ENCODE measurements at regions not wholly inside any gene's neighbourhood (a gene's known extent, or its start where the extent isn't known, plus 50 kb on each side); places are given as distances from the start of the nearest gene placed in this dataset.

DNA sequence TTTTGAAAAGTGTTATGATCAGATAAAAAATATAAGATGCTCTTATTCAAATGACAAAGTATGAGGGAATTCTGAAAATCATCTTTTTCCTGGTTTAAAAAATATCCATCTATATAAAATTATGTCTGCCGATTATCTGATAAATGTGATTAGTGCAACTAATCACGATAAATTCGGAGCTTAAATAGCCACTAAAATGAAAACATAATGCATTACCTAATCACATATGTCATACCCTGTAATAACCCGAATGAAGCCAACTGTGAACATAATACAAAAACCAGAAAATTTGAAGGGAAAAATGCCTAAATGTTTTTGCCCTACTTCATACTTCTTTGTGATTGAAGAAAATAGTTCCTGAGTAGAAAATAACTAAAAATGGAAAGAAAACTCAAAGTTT, 808.4 kb upstream of the LUZP2 start:
- H3K4me1 ChIP-seq = no peaks in the 10 kb centered on the region
- no peak for DNase-seq
- intact Hi-C loops (cut with DNase I; ENCODE audit: low total_unique reads) = no loop called here
- H3K27me3 ChIP-seq = no peaks in the 10 kb centered on the region
- no peak overlapping the region for H3K27ac ChIP-seq
- no peak for TF ChIP-seq CTCF (IDR thresholded peaks at IDR 0.05)
- H3K9me3 ChIP-seq = no peaks in the 10 kb centered on the region
- H3K36me3 ChIP-seq = no peaks in the 10 kb centered on the region
- no peak overlapping the region for H3K4me3 ChIP-seq

DNA sequence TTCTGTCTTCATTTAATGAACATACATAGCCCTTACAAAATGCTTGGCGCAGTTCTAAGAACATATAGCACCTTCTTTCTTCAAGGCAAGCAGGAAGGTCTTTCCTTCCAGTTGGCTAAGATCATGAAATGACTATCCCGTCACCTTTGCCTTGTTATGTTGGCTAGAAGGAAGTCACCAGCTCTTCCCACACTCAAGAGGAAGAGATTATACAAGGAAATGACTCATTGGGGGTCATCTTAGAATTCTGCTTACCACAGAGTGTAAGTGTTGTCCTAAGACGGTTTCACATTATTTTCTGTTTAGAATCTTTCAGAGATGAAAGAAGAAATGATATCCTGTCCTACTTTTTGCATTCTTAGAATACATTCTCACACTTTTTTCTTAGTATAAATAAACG, 808.0 kb upstream of the LUZP2 start:
- H3K4me3 ChIP-seq = no peak overlapping the region
- no peaks in the 10 kb centered on the region for H3K9me3 ChIP-seq
- H3K4me1 ChIP-seq = no peaks in the 10 kb centered on the region
- no peaks in the 10 kb centered on the region for H3K36me3 ChIP-seq
- intact Hi-C loops (cut with DNase I; ENCODE audit: low total_unique reads) = no loop called here
- no peaks in the 10 kb centered on the region for H3K27me3 ChIP-seq
- H3K27ac ChIP-seq = no peak overlapping the region
- no peak for TF ChIP-seq CTCF (IDR thresholded peaks at IDR 0.05)
- no peak for DNase-seq

DNA sequence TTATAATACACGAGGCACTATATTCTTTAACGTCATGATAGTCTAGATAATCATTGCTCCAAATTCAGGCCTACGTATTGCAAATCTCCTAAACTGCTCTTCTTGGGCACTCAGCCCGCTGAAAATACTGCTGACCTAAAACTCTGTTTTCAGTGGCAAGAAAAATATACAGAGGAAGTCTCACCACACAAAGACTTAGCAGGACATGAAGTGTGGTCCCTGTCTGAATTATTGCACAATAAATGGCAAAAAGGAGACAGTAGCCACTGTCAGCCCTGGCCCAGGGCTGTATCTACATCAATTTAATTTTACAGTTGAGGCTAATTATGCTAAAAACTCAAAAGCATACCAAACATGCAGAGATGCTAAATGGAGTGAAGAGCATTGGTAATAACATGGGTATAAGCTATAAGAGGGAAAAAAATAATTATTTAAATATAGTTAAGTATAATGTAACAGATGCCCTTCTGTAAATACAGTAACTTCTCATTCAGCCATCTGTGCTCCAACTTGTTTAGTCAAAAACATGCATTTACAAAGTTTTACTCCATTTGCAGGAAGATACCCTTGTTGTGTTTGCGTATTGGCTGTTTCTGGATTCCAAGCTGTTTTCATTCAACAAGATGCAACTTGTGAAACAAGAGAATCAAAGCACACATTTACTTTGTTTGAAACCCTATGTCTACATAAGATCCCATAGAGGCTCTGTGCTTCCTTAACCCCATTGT, 800.0 kb upstream of the LUZP2 start:
- DNase-seq = no peak
- H3K4me1 ChIP-seq = no peaks in the 10 kb centered on the region
- intact Hi-C loops (cut with DNase I; ENCODE audit: low total_unique reads) = no loop called here
- H3K4me3 ChIP-seq = no peak overlapping the region
- no peaks in the 10 kb centered on the region for H3K9me3 ChIP-seq
- H3K27ac ChIP-seq = no peak overlapping the region
- no peaks in the 10 kb centered on the region for H3K27me3 ChIP-seq
- TF ChIP-seq CTCF (IDR thresholded peaks at IDR 0.05) = no peak
- H3K36me3 ChIP-seq = no peaks in the 10 kb centered on the region

DNA sequence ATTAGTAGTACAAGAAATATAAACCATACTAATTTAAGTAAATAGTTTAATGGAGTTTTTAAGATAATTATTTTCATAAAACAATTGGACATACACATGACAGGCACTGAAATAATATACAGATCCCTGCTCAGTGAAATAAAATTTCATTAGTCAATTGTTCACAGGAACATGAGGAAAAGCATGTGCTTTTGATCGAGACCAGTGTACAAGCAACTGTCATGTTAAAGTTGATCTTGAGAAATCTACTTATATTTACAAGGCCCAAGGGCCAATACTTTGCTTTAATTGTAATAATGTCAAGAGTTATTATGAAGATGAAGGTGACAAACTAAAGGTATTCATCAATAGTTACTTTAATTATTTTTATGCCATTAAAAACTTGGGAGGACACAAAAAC, 792.7 kb upstream of the LUZP2 start:
- no peak for DNase-seq
- Histone ChIP-seq H3K27ac (no peak overlapping the region), H3K4me1 (no peaks in the 10 kb centered on the region), H3K9me3 (no peaks in the 10 kb centered on the region), H3K36me3 (no peaks in the 10 kb centered on the region), H3K4me3 (no peak overlapping the region), H3K27me3 (no peaks in the 10 kb centered on the region)
- TF ChIP-seq CTCF (IDR thresholded peaks at IDR 0.05) = no peak
- intact Hi-C loops (cut with DNase I; ENCODE audit: low total_unique reads) = no loop called here

- Histone ChIP-seq H3K4me1 (peaks cover 0 to 4% (median 0%) of the 10 kb centered on the region in 4 donors), H3K9me3 (no peaks in the 10 kb centered on the region), H3K4me3 (no peak overlapping the region), H3K36me3 (no peaks in the 10 kb centered on the region), H3K27me3 (no peaks in the 10 kb centered on the region), H3K27ac (no peak overlapping the region)
- TF ChIP-seq CTCF (IDR thresholded peaks at IDR 0.05) = no peak
- no peak for DNase-seq
- intact Hi-C loops (cut with DNase I; ENCODE audit: low total_unique reads) = no loop called here
Measured at GRCh38 chr11:23711981-23712380, 784.9 kb upstream of the LUZP2 start.

GRCh38 chr11:23719016-23719415, 777.8 kb upstream of the LUZP2 start:
- Histone ChIP-seq H3K9me3 (no peaks in the 10 kb centered on the region), H3K27ac (no peak overlapping the region), H3K4me3 (no peak overlapping the region), H3K4me1 (peaks cover 0 to 4% (median 0%) of the 10 kb centered on the region in 4 donors), H3K36me3 (no peaks in the 10 kb centered on the region), H3K27me3 (no peaks in the 10 kb centered on the region)
- DNase-seq = no peak
- intact Hi-C loops (cut with DNase I; ENCODE audit: low total_unique reads) = no loop called here
- no peak for TF ChIP-seq CTCF (IDR thresholded peaks at IDR 0.05)

All from tibial artery (tissue), 4 donors.